HG03159 (cell line): ENCODE measurements at regions not wholly inside any gene's neighbourhood (a gene's known extent, or its start where the extent isn't known, plus 50 kb on each side); places are given as distances from the start of the nearest gene placed in this dataset.
"Not testable (repeated sequence)": the region's sequence is repeated elsewhere in the genome, so short reads cannot be mapped to it uniquely, and the experiment has no call there.

Experiments used
- ATAC-seq: cut with Tn5 transposase; IDR thresholded peaks from one replicate; pipeline ENCODE4 v1.9.1; 2021; ENCODE audit warnings: mild to moderate bottlenecking, moderate library complexity; ENCODE audit not compliant: unreplicated experiment

- ATAC-seq: no peak
These were observed 139.1 kb upstream of the TRPC4 start for GRCh38 chr13:38008636-38009035.

- ATAC-seq: no peak
These were observed 133.0 kb upstream of the TRPC4 start for GRCh38 chr13:38002606-38003005.

- no peak for ATAC-seq
These were observed 128.1 kb upstream of the TRPC4 start for GRCh38 chr13:37997641-37998040.

GRCh38 chr13:37995092-37995491 lies 125.5 kb upstream of the TRPC4 start:
- ATAC-seq: no peak

- ATAC-seq: no peak
These were observed 117.2 kb upstream of the TRPC4 start for GRCh38 chr13:37986811-37987210.

GRCh38 chr13:37985281-37985680 lies 115.7 kb upstream of the TRPC4 start:
- ATAC-seq: no peak

- ATAC-seq: no peak
These were observed 114.8 kb upstream of the TRPC4 start for GRCh38 chr13:37984357-37984756.

GRCh38 chr13:37981932-37982331 lies 112.4 kb upstream of the TRPC4 start:
- ATAC-seq: no peak

- no peak for ATAC-seq
These were observed 109.1 kb upstream of the TRPC4 start for GRCh38 chr13:37978680-37979079.

GRCh38 chr13:37968555-37968954 lies 99.0 kb upstream of the TRPC4 start:
- ATAC-seq: no peak

- no peak for ATAC-seq
These were observed 96.7 kb upstream of the TRPC4 start for GRCh38 chr13:37966266-37966665.

GRCh38 chr13:37960427-37960826 lies 90.9 kb upstream of the TRPC4 start:
- ATAC-seq: no peak

- no peak for ATAC-seq
These were observed 89.7 kb upstream of the TRPC4 start for GRCh38 chr13:37959284-37959683.

GRCh38 chr13:37956536-37956935 lies 87.0 kb upstream of the TRPC4 start:
- no peak for ATAC-seq

GRCh38 chr13:37954597-37954996 lies 85.0 kb upstream of the TRPC4 start:
- ATAC-seq: not testable (repeated sequence)

- ATAC-seq: no peak
These were observed 84.6 kb upstream of the TRPC4 start for GRCh38 chr13:37954191-37954590.

- no peak for ATAC-seq
These were observed 84.1 kb upstream of the TRPC4 start for GRCh38 chr13:37953696-37954095.

- ATAC-seq: no peak
These were observed 80.4 kb upstream of the TRPC4 start for GRCh38 chr13:37950016-37950415.

- no peak for ATAC-seq
These were observed 78.0 kb upstream of the TRPC4 start for GRCh38 chr13:37947419-37948140.

- ATAC-seq: no peak
These were observed 76.3 kb upstream of the TRPC4 start for GRCh38 chr13:37945651-37946575.

GRCh38 chr13:37944869-37945442 lies 75.4 kb upstream of the TRPC4 start:
- no peak for ATAC-seq
